ENCODE measurements at regions not wholly inside any gene's neighbourhood (a gene's known extent, or its start where the extent isn't known, plus 50 kb on each side); places are given as distances from the start of the nearest gene placed in this dataset.
A peak's percentile ranks its signal among the peaks of the same experiment; 100 is the strongest.
"Not testable (repeated sequence)": the region's sequence is repeated elsewhere in the genome, so short reads cannot be mapped to it uniquely, and the experiment has no call there.

DNA sequence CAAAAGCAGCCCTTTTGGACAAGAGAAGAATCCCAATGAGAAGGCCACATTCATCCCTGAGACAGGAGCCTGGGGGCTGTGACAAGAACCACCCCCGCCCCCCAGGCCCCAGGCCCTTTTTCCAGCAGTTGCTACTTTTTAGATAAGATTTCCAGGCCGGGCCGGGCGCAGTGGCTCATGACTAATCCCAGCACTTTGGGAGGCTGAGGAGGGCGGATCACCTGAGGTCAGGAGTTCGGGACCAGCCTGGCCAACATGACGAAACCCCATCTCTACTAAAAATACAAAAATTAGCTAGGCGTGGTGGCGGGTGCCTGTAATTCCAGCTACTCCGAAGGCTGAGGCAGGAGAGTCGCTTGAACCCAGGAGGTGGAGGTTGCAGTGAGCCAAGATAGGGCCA is 179.4 kb downstream of the SPATA31A1 start:
- H3K9ac ChIP-seq (ENCODE audit: low read length); POLR2A ChIA-PET; H3K36me3 ChIP-seq (ENCODE audit: control insufficient read depth in 1 of 2, insufficient read depth in 2 of 2, low read length in 2 of 2); H2AFZ ChIP-seq (ENCODE audit: low read depth, low read length, poor library complexity, severe bottlenecking); intact Hi-C loops (cut with micrococcal nuclease); H3K27ac ChIP-seq (ENCODE audit: low read depth, low read length); H3K9me2 ChIP-seq (ENCODE audit: insufficient read depth); RAD21 ChIA-PET (ENCODE audit: low non-redundant PET in 1 of 2, low total read pairs in 2 of 2, uncharacterized antibody in 2 of 2, unreplicated experiment in 2 of 2); H3K4me1 ChIP-seq (ENCODE audit: control insufficient read depth in 1 of 2, insufficient read depth in 2 of 2, low read length in 2 of 2); ATAC-seq; BruUV-seq (replicated peaks); H3K9me3 ChIP-seq (ENCODE audit: control insufficient read depth in 1 of 2, insufficient read depth in 1 of 2, low read depth in 1 of 2, low read length in 2 of 2); H4K20me1 ChIP-seq (ENCODE audit: insufficient read depth); H3K79me2 ChIP-seq (ENCODE audit: insufficient read depth, low read length); H3K27me3 ChIP-seq (ENCODE audit: insufficient read depth, low read length); H3K4me2 ChIP-seq (ENCODE audit: low read length); DNase-seq (ENCODE audit: low read depth, low spot score); CTCF ChIA-PET; H3K4me3 ChIP-seq (replicated peaks in 1 of 2; ENCODE audit: low read depth in 1 of 2, low read length in 2 of 2): not testable (repeated sequence)

DNA sequence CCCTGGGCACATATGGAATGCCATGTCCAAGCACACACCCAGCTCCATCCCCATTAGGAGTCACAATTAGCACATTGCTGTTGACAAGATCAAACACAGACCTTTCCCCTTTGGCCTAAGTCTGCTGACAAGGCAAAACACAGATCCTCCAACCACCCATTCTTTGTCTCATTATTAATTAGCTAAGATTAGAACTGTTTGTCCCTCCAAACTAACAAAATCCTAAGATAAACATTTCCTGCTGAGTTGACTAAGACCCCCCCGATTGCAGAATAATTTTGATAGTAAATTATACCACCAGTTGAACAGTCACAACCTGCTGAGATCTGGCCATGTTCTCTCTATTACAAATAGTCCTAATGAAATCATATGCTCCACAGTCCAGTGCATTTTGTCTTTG is 186.7 kb downstream of the SPATA31A1 start:
- DNase-seq (ENCODE audit: low read depth, low spot score); H3K36me3 ChIP-seq (ENCODE audit: control insufficient read depth in 1 of 2, insufficient read depth in 2 of 2, low read length in 2 of 2); H3K9me3 ChIP-seq (ENCODE audit: control insufficient read depth in 1 of 2, insufficient read depth in 1 of 2, low read depth in 1 of 2, low read length in 2 of 2); H3K4me1 ChIP-seq (ENCODE audit: control insufficient read depth in 1 of 2, insufficient read depth in 2 of 2, low read length in 2 of 2); H3K27ac ChIP-seq (ENCODE audit: low read depth, low read length); BruUV-seq (replicated peaks); RAD21 ChIA-PET (ENCODE audit: low non-redundant PET in 1 of 2, low total read pairs in 2 of 2, uncharacterized antibody in 2 of 2, unreplicated experiment in 2 of 2); intact Hi-C loops (cut with micrococcal nuclease); H3K4me3 ChIP-seq (replicated peaks in 1 of 2; ENCODE audit: low read depth in 1 of 2, low read length in 2 of 2); H3K9ac ChIP-seq (ENCODE audit: low read length); H3K4me2 ChIP-seq (ENCODE audit: low read length); H2AFZ ChIP-seq (ENCODE audit: low read depth, low read length, poor library complexity, severe bottlenecking); CTCF ChIA-PET; POLR2A ChIA-PET; H3K9me2 ChIP-seq (ENCODE audit: insufficient read depth); H3K27me3 ChIP-seq (ENCODE audit: insufficient read depth, low read length); H3K79me2 ChIP-seq (ENCODE audit: insufficient read depth, low read length); ATAC-seq; H4K20me1 ChIP-seq (ENCODE audit: insufficient read depth): not testable (repeated sequence)

DNA sequence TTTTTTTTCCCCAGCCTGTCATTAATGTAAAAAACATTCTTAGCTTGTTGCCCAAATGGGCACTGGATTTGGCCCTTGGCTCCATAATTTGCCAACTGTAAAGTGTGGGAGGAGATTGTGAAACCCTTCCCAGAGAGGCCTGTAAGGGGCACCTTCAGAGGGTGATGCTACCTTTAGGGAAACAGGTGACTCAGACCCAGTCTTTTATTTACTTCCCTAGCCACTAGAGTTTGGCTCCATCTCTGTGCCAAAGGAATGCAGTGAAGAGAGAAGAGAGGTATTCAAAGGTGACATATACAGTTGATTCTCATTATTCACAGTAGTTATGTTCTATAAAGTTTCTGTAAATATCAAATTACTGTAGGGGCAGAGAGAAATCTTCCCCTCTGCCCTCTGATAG is 189.6 kb downstream of the SPATA31A1 start:
- H3K79me2 ChIP-seq (ENCODE audit: insufficient read depth, low read length); H3K9me2 ChIP-seq (ENCODE audit: insufficient read depth); H3K27me3 ChIP-seq (ENCODE audit: insufficient read depth, low read length); H3K36me3 ChIP-seq (ENCODE audit: control insufficient read depth in 1 of 2, insufficient read depth in 2 of 2, low read length in 2 of 2); H3K27ac ChIP-seq (ENCODE audit: low read depth, low read length); POLR2A ChIA-PET; H3K4me3 ChIP-seq (replicated peaks in 1 of 2; ENCODE audit: low read depth in 1 of 2, low read length in 2 of 2); CTCF ChIA-PET; H3K9ac ChIP-seq (ENCODE audit: low read length); RAD21 ChIA-PET (ENCODE audit: low non-redundant PET in 1 of 2, low total read pairs in 2 of 2, uncharacterized antibody in 2 of 2, unreplicated experiment in 2 of 2); H3K4me2 ChIP-seq (ENCODE audit: low read length); H2AFZ ChIP-seq (ENCODE audit: low read depth, low read length, poor library complexity, severe bottlenecking); intact Hi-C loops (cut with micrococcal nuclease); H4K20me1 ChIP-seq (ENCODE audit: insufficient read depth); DNase-seq (ENCODE audit: low read depth, low spot score); H3K4me1 ChIP-seq (ENCODE audit: control insufficient read depth in 1 of 2, insufficient read depth in 2 of 2, low read length in 2 of 2); H3K9me3 ChIP-seq (ENCODE audit: control insufficient read depth in 1 of 2, insufficient read depth in 1 of 2, low read depth in 1 of 2, low read length in 2 of 2); BruUV-seq (replicated peaks): not testable (repeated sequence)
- peak; percentile 52; the same call in 1 of the 2 replicates for ATAC-seq

DNA sequence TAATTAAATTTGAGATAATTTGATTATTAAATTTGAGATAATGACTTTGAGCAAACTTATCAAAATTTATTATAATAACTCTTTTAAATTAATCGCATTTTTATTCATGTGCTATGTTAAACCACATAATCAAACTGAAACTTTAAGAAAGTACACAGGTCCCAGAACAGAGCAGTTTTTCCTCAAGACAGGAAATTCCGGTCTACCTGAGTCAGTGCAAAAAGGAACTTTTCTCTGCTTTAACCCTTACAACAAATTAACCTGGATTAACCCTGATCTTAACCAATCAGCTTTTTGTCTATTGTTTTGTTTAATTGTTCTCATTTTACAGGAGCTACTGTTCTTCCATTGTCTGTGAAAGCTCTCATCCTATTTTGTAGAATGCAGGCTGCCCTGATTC is 195.1 kb downstream of the SPATA31A1 start:
- CTCF ChIA-PET; RAD21 ChIA-PET (ENCODE audit: low non-redundant PET in 1 of 2, low total read pairs in 2 of 2, uncharacterized antibody in 2 of 2, unreplicated experiment in 2 of 2); H4K20me1 ChIP-seq (ENCODE audit: insufficient read depth); BruUV-seq (replicated peaks); H3K27me3 ChIP-seq (ENCODE audit: insufficient read depth, low read length); H3K9ac ChIP-seq (ENCODE audit: low read length); H3K9me3 ChIP-seq (ENCODE audit: control insufficient read depth in 1 of 2, insufficient read depth in 1 of 2, low read depth in 1 of 2, low read length in 2 of 2); H3K36me3 ChIP-seq (ENCODE audit: control insufficient read depth in 1 of 2, insufficient read depth in 2 of 2, low read length in 2 of 2); DNase-seq (ENCODE audit: low read depth, low spot score); H3K79me2 ChIP-seq (ENCODE audit: insufficient read depth, low read length); H3K9me2 ChIP-seq (ENCODE audit: insufficient read depth); H3K4me2 ChIP-seq (ENCODE audit: low read length); H3K4me3 ChIP-seq (replicated peaks in 1 of 2; ENCODE audit: low read depth in 1 of 2, low read length in 2 of 2); H3K4me1 ChIP-seq (ENCODE audit: control insufficient read depth in 1 of 2, insufficient read depth in 2 of 2, low read length in 2 of 2); POLR2A ChIA-PET; H3K27ac ChIP-seq (ENCODE audit: low read depth, low read length); ATAC-seq; intact Hi-C loops (cut with micrococcal nuclease): not testable (repeated sequence)
- H2AFZ ChIP-seq (ENCODE audit: low read depth, low read length, poor library complexity, severe bottlenecking) = peak overlapping the region; percentile 76

DNA sequence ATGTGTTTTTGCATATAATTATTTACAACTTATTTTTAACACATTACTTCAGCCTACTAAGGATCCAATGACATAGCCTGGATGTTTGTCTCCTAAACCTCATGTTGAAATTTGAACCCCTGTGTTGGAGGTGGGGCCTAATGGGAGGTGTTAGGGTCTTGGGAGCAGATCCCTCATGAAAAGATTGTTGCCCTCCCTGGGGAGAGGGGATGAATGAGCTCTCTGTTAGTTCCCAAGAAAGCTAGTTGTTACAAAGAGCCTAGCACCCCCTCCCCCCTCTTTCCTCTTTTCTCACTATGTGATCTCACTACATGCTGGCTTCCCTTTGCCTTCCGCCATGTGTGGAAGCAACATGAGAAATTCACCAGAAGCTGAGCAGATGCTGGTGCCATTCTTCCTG is 196.1 kb downstream of the SPATA31A1 start:
- H3K4me2 ChIP-seq (ENCODE audit: low read length); H3K9ac ChIP-seq (ENCODE audit: low read length); intact Hi-C loops (cut with micrococcal nuclease); H3K4me3 ChIP-seq (replicated peaks in 1 of 2; ENCODE audit: low read depth in 1 of 2, low read length in 2 of 2); BruUV-seq (replicated peaks); H4K20me1 ChIP-seq (ENCODE audit: insufficient read depth); H3K27me3 ChIP-seq (ENCODE audit: insufficient read depth, low read length); H3K9me3 ChIP-seq (ENCODE audit: control insufficient read depth in 1 of 2, insufficient read depth in 1 of 2, low read depth in 1 of 2, low read length in 2 of 2); H3K27ac ChIP-seq (ENCODE audit: low read depth, low read length); H3K36me3 ChIP-seq (ENCODE audit: control insufficient read depth in 1 of 2, insufficient read depth in 2 of 2, low read length in 2 of 2); ATAC-seq; H3K9me2 ChIP-seq (ENCODE audit: insufficient read depth); H3K4me1 ChIP-seq (ENCODE audit: control insufficient read depth in 1 of 2, insufficient read depth in 2 of 2, low read length in 2 of 2); CTCF ChIA-PET; POLR2A ChIA-PET; DNase-seq (ENCODE audit: low read depth, low spot score); H2AFZ ChIP-seq (ENCODE audit: low read depth, low read length, poor library complexity, severe bottlenecking); H3K79me2 ChIP-seq (ENCODE audit: insufficient read depth, low read length); RAD21 ChIA-PET (ENCODE audit: low non-redundant PET in 1 of 2, low total read pairs in 2 of 2, uncharacterized antibody in 2 of 2, unreplicated experiment in 2 of 2): not testable (repeated sequence)
